T-helper 17 cell (primary cell): ENCODE measurements at regions not wholly inside any gene's neighbourhood (a gene's known extent, or its start where the extent isn't known, plus 50 kb on each side); places are given as distances from the start of the nearest gene placed in this dataset.
A peak's percentile ranks its signal among the peaks of the same experiment; 100 is the strongest.
"Not testable (repeated sequence)": the region's sequence is repeated elsewhere in the genome, so short reads cannot be mapped to it uniquely, and the experiment has no call there.

Experiments
- ATAC-seq: fragments of 150-1000 bp; cut with Tn5 transposase; 2 replicates; pipeline ENCODE4 v1.10.0; 2021; ENCODE audit warnings: mild to moderate bottlenecking, moderate library complexity
- DNase-seq, 3 donors: peaks; one replicate each; pipeline versions ENCODE4 v3.0.0 to v3.0.0-alpha.2; 2020 to 2021
- H3K9me3 ChIP-seq: one replicate; pipeline ENCODE4 v1.7.0; 2013; ENCODE audit warnings: low read length, mild to moderate bottlenecking; ENCODE audit not compliant: control insufficient read depth, poor library complexity, severe bottlenecking
- H3K27ac Mint-ChIP-seq: one replicate; pipeline ENCODE4 v1.8.0; 2022; ENCODE audit warnings: mild to moderate bottlenecking, moderate library complexity, mixed read lengths
- H3K27me3 Mint-ChIP-seq: one replicate; pipeline ENCODE4 v1.8.0; 2022; ENCODE audit warnings: mixed read lengths
- H3K36me3 Mint-ChIP-seq: one replicate; pipeline ENCODE4 v1.8.0; 2022; ENCODE audit warnings: low read depth, mixed read lengths
- H3K4me1 Mint-ChIP-seq: one replicate; pipeline ENCODE4 v1.8.0; 2022; ENCODE audit warnings: mild to moderate bottlenecking, mixed read lengths
- H3K4me3 Mint-ChIP-seq: one replicate; pipeline ENCODE4 v1.8.0; 2022; ENCODE audit warnings: mild to moderate bottlenecking, moderate library complexity, mixed read lengths

GRCh38 chr6:90463359-90463758, 123.5 kb downstream of the MAP3K7 start:
- peak overlapping the region; percentile 78 for H3K4me3 Mint-ChIP-seq
- H3K27ac Mint-ChIP-seq, result peak overlapping the region; percentile 92
- peaks cover 51% of the 10 kb centered on the region for H3K4me1 Mint-ChIP-seq

DNA sequence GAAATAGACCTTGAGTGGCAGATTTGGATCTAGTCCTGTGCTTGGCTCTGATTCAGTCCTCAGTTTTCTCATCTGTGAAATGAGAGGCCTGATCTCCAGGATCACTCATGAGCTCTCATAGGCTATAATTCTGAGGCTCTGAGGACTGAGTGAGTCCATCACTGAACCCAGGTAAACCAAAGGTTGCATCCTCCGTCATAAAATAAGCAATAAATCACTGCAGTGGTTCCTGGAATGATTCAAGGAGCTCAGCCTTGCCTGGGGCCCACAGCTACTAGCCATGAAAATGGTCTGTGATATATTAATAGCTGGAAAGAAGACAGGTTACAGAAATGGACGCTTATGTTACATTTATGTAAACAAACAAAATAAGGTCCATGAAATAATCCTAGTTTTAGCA, 124.8 kb downstream of the MAP3K7 start:
- ATAC-seq (no peak), DNase-seq (no peak)
- H3K27ac Mint-ChIP-seq, result peak overlapping the region; percentile 92
- no peaks in the 10 kb centered on the region for H3K27me3 Mint-ChIP-seq
- H3K4me3 Mint-ChIP-seq, result no peak overlapping the region
- peaks cover 55% of the 10 kb centered on the region for H3K4me1 Mint-ChIP-seq
- H3K36me3 Mint-ChIP-seq, result no peaks in the 10 kb centered on the region
- H3K9me3 ChIP-seq, result no peaks in the 10 kb centered on the region

More at GRCh38 chr6:90463359-90463758, 123.5 kb downstream of the MAP3K7 start:
- ATAC-seq (peak; percentile 83), DNase-seq (no peak)
- H3K36me3 Mint-ChIP-seq, result no peaks in the 10 kb centered on the region
- no peaks in the 10 kb centered on the region for H3K27me3 Mint-ChIP-seq
- H3K9me3 ChIP-seq, result no peaks in the 10 kb centered on the region

DNA sequence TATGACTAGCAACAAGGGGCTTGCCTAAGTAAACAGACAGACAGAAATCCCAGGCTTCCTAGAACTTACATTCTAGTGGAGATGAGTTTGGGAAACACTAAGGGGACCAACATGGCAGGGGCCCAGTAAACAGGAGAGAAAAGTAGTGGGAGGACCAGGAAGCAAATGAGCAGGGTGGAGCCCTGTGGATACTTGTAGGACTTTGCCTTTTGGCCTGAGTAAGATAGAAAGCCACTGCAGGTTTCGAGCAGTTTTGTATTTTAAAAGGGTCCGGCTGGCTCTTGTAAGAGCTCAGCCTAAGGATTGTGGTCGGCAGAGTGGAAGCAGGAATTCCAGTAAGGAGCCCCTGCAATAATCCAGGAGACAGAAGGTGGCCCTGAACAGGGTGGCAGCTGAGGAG, 125.5 kb downstream of the MAP3K7 start:
- Mint-ChIP-seq H3K4me1 (peaks cover 54% of the 10 kb centered on the region), H3K36me3 (no peaks in the 10 kb centered on the region), H3K27ac (no peak overlapping the region), H3K27me3 (no peaks in the 10 kb centered on the region), H3K4me3 (no peak overlapping the region)
- no peaks in the 10 kb centered on the region for H3K9me3 ChIP-seq
- DNase-seq (no peak), ATAC-seq (no peak)

GRCh38 chr6:90460051-90460450, 126.8 kb downstream of the MAP3K7 start:
- no peak overlapping the region for H3K4me3 Mint-ChIP-seq
- peaks cover 2% of the 10 kb centered on the region for H3K9me3 ChIP-seq
- ATAC-seq (no peak), DNase-seq (no peak)
- H3K36me3 Mint-ChIP-seq, result no peaks in the 10 kb centered on the region
- peaks cover 47% of the 10 kb centered on the region for H3K4me1 Mint-ChIP-seq
- H3K27ac Mint-ChIP-seq, result peak overlapping the region; percentile 88
- no peaks in the 10 kb centered on the region for H3K27me3 Mint-ChIP-seq

GRCh38 chr6:90459225-90459758, 127.6 kb downstream of the MAP3K7 start:
- Mint-ChIP-seq H3K4me1 (peaks cover 43% of the 10 kb centered on the region), H3K27ac (peak overlapping the region; percentile 88), H3K27me3 (no peaks in the 10 kb centered on the region), H3K4me3 (peak overlapping the region; percentile 79), H3K36me3 (no peaks in the 10 kb centered on the region)
- peaks cover 2% of the 10 kb centered on the region for H3K9me3 ChIP-seq
- no peak for DNase-seq
- ATAC-seq, result no peak

- ATAC-seq, result peak; percentile 73
- peak overlapping the region; percentile 79 for H3K4me3 Mint-ChIP-seq
- H3K4me1 Mint-ChIP-seq, result peaks cover 38% of the 10 kb centered on the region
- no peaks in the 10 kb centered on the region for H3K27me3 Mint-ChIP-seq
- H3K9me3 ChIP-seq, result peaks cover 2% of the 10 kb centered on the region
- H3K36me3 Mint-ChIP-seq, result no peaks in the 10 kb centered on the region
- DNase-seq, result no peak
- H3K27ac Mint-ChIP-seq, result peak overlapping the region; percentile 88
These were observed 128.3 kb downstream of the MAP3K7 start for GRCh38 chr6:90458353-90459224.

DNA sequence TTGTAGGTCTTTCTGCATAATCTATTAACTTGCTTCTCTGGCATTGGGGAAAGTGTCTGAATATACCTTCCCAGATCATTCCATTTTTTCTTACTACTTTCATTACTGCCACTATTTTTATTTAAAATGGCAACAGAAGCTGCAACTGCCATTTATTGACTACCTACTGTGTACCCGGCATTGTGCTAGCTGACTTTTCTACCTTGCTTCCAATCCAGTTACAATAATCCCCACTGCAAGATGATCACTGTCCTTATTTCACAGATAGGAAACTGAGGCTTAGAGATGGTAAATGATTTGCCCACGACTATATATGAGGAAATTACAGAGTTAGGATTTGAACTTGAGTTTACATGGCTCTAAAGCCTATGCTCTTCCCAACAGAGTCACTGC, 129.0 kb downstream of the MAP3K7 start:
- DNase-seq (no peak), ATAC-seq (no peak)
- no peaks in the 10 kb centered on the region for H3K27me3 Mint-ChIP-seq
- peak overlapping the region; percentile 88 for H3K27ac Mint-ChIP-seq
- peaks cover 2% of the 10 kb centered on the region for H3K9me3 ChIP-seq
- peaks cover 33% of the 10 kb centered on the region for H3K4me1 Mint-ChIP-seq
- no peak overlapping the region for H3K4me3 Mint-ChIP-seq
- no peaks in the 10 kb centered on the region for H3K36me3 Mint-ChIP-seq

DNA sequence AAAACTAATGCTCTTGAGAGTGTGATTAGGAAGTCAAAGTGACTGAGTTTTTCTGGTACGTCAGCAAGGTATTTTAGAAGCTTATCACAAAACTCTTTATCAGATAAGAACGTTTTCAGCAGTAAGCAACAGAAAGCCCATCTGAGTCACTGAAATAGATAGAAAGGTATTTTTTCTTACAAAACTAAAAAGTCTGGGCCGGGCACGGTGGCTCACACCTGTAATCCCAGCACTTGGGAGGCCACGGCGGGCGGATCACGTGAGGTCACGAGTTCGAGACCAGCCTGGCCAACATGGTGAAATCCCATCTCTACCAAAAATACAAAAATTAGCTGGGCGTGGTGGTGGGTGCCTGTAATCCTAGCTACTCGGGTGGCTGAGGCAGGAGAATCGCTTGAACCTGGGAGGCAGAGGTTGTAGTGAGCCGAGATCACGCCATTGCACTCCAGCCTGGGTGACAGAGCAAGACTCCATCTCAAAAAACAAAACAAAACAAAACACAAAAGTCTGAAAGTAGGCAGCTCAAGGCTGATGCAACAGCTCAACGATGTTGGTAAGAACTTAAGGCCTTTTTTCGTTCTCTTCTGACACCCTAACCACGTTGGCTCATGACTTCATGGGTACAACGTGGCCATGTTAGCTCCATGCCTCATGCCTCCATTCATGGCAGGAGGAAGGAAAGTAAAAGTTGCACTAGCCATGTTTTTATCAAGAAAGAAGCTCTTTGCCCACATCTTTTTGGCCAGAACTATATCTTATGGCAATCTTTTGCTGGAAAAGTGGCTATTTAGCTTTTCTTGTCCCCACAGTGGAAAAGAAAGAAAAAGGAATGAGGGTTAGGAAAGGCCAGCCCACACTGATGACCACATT, 129.6 kb downstream of the MAP3K7 start:
- H3K27me3 Mint-ChIP-seq, H3K36me3 Mint-ChIP-seq, H3K9me3 ChIP-seq, DNase-seq, ATAC-seq: not testable (repeated sequence)
- Mint-ChIP-seq H3K27ac (peak overlapping the region; percentile 88), H3K4me1 (peaks cover 29% of the 10 kb centered on the region), H3K4me3 (peak overlapping the region; percentile 9)

DNA sequence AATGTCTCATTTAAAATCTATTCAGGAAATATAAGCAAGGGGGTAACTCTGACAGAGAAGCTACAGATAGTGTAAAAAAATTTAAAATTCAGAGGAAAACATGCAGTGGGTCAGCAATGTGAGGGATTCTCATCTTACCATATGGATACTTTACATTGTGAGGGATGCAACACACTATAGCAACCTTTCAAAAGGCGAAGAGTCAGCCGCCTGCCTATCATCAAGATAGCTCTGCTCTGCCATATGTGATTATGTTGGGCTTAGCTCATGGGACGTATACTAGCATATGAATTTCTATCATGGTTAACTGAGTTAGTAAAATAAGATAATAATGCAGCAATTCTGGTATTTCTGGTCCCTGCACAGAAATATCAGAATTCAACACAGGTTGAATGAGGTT, 130.9 kb downstream of the MAP3K7 start:
- Mint-ChIP-seq H3K4me1 (peaks cover 24% of the 10 kb centered on the region), H3K4me3 (no peak overlapping the region)

DNA sequence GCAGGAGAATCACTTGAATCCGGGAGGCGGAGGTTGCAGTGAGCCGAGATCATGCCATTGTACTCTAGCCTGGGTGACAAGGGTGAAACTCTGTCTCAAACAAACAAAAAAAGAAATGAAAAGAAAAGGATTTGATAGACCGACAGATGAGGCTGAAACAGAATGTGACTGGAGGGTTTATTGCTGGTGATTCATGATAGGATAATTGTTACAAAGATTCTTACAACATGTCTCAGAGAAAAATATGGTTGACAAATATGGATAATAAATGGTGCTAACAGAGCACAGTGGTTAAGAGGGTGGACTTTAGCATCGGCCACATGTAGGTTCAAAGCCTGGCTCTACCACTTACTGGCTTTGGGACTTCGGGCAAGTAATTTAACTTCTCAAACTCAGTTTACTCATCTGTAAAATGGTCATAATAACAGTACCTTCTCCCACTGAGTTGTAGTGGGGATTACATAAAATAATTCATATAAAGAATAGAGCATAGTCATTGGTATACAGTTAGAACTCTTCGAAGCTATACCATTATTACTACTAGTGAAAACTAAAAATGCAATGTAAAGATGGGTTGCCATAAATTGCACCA, 131.9 kb downstream of the MAP3K7 start:
- Mint-ChIP-seq H3K36me3 (no peaks in the 10 kb centered on the region), H3K4me1 (peaks cover 19% of the 10 kb centered on the region), H3K4me3 (no peak overlapping the region), H3K27me3 (no peaks in the 10 kb centered on the region), H3K27ac (no peak overlapping the region)
- DNase-seq (no peak), ATAC-seq (no peak)
- H3K9me3 ChIP-seq, result peaks cover 2% of the 10 kb centered on the region

More for the DNA sequence above, 130.9 kb downstream of the MAP3K7 start:
- H3K36me3 Mint-ChIP-seq, result no peaks in the 10 kb centered on the region
- no peak for DNase-seq
- ATAC-seq, result no peak
- no peaks in the 10 kb centered on the region for H3K27me3 Mint-ChIP-seq
- peaks cover 2% of the 10 kb centered on the region for H3K9me3 ChIP-seq
- no peak overlapping the region for H3K27ac Mint-ChIP-seq

GRCh38 chr6:90450268-90450953, 136.5 kb downstream of the MAP3K7 start:
- no peaks in the 10 kb centered on the region for H3K9me3 ChIP-seq
- Mint-ChIP-seq H3K4me1 (peaks cover 2% of the 10 kb centered on the region), H3K27ac (no peak overlapping the region), H3K36me3 (no peaks in the 10 kb centered on the region), H3K27me3 (peaks cover 8% of the 10 kb centered on the region), H3K4me3 (no peak overlapping the region)
- no peak for ATAC-seq
- no peak for DNase-seq

DNA sequence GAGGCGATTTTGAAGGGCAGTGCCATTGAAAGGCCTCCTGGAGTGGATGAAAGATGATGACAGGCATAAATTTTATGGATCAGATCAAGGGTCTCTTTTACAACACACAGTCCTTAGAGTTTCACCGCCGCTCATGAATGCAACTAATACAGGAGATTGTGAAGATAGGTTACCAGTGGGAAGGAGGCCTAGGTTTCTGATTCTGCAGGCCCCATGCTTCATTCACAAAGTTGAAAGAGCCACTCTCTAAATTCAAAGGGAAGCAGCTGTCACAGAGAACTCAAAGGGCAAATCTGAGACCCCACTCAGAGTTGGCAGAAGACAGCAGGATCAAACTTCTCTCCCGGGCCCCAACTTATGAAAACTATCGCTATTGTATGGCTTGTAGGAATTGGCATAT, 137.6 kb downstream of the MAP3K7 start:
- Mint-ChIP-seq H3K36me3 (no peaks in the 10 kb centered on the region), H3K4me1 (peaks cover 4% of the 10 kb centered on the region), H3K4me3 (no peak overlapping the region), H3K27ac (no peak overlapping the region), H3K27me3 (peaks cover 8% of the 10 kb centered on the region)
- no peak for ATAC-seq
- DNase-seq, result no peak
- no peaks in the 10 kb centered on the region for H3K9me3 ChIP-seq
